IgD-negative memory B cell (primary cell): ENCODE measurements at regions not wholly inside any gene's neighbourhood (a gene's known extent, or its start where the extent isn't known, plus 50 kb on each side); places are given as distances from the start of the nearest gene placed in this dataset.
"Not testable (repeated sequence)": the region's sequence is repeated elsewhere in the genome, so short reads cannot be mapped to it uniquely, and the experiment has no call there.

Experiments
- H3K27ac Mint-ChIP-seq, 3 donors: one replicate each; pipeline ENCODE4 v1.8.0; 2020 to 2022; ENCODE audit warnings: mild to moderate bottlenecking in 3 of 3, mixed read lengths in 3 of 3, moderate library complexity in 1 of 3
- H3K27me3 Mint-ChIP-seq: one replicate; pipeline ENCODE4 v1.8.0; 2021; ENCODE audit warnings: mixed read lengths
- H3K36me3 Mint-ChIP-seq: one replicate; pipeline ENCODE4 v1.8.0; 2020; ENCODE audit warnings: mild to moderate bottlenecking, mixed read lengths
- H3K4me1 Mint-ChIP-seq, 3 donors: one replicate each; pipeline ENCODE4 v1.8.0; 2020 to 2022; ENCODE audit warnings: mixed read lengths in 3 of 3, mild to moderate bottlenecking in 1 of 3
- H3K4me3 Mint-ChIP-seq, 4 donors: one replicate each; pipeline ENCODE4 v1.8.0; 2020 to 2022; ENCODE audit warnings: mild to moderate bottlenecking in 4 of 4, mixed read lengths in 4 of 4, moderate library complexity in 3 of 4
- H3K9me3 Mint-ChIP-seq, 3 donors: one replicate each; pipeline ENCODE4 v1.8.0; 2020 to 2021; ENCODE audit warnings: mixed read lengths in 3 of 3, mild to moderate bottlenecking in 1 of 3

DNA sequence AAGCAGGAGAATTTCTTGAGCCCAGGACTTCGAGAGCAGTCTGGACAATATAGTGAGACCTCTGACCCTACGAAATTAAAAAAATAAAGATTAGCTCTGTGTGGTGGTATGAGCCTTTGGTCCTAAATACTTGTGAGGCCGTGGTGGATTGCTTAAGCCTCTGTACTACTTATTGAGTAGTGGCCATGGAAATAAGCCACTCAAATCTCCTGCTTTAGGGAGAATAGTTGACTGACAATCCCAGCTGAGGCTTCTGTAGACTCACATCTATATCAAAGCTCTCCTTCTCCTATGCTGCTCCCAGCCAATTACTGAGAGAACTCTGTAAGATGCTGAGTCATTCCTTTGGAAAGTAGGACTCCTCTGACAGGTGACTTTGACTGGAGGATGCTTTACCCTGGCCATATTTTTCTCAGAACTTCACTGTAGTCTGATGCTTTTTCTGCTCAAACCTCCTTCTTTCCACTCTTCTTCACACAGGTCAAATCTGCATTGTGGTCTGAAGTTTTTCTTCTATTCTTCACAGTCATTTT, 420.2 kb downstream of the SLC6A15 start:
- Mint-ChIP-seq H3K36me3 (no peaks in the 10 kb centered on the region), H3K4me3 (no peak overlapping the region), H3K27ac (no peak overlapping the region), H3K27me3 (no peaks in the 10 kb centered on the region), H3K9me3 (no peaks in the 10 kb centered on the region), H3K4me1 (no peaks in the 10 kb centered on the region)

DNA sequence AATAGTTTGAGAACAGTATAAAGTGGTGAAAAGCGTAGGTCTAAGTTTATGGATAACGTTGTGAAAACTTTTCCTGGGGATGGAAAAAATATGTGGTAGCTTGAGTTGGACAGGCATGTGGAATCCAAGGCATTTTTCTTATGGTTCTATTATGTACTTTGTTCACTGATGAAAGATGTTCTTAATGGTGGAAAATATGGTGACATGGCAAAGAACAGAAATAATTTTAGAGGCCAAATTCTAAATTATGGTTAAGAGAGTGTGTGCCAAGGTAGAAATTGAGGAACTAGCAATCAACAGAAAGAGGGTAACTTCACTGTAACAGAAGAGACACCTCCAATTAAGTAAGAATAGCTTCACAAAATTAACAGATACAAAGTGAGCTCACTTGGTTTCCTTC, 427.8 kb downstream of the SLC6A15 start:
- H3K4me1 Mint-ChIP-seq, result no peaks in the 10 kb centered on the region
- H3K9me3 Mint-ChIP-seq, result no peaks in the 10 kb centered on the region
- no peak overlapping the region for H3K27ac Mint-ChIP-seq
- H3K27me3 Mint-ChIP-seq, result no peaks in the 10 kb centered on the region
- H3K4me3 Mint-ChIP-seq, result no peak overlapping the region
- no peaks in the 10 kb centered on the region for H3K36me3 Mint-ChIP-seq

DNA sequence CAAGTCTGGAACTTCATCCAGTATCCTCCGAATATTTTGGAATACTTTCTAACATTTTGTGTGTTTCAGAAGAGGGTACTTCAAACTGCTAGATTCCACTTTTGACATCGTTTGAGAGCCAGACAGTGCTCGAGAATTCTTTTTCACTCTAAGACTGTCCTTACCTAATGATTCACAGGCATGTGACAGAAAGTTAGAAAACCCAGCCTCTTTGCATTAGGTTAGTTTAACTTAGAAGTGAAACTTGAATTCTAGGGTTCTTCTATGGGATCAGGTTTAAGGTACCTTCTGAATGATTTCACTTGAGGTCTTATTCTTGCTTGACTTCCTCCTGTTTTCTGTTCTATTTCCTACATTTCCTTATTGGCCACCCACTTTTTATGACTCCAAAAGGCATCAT, 431.8 kb downstream of the SLC6A15 start:
- peaks cover 0 to 3% (median 0%) of the 10 kb centered on the region in 3 donors for H3K9me3 Mint-ChIP-seq
- H3K36me3 Mint-ChIP-seq, result no peaks in the 10 kb centered on the region
- no peak overlapping the region for H3K4me3 Mint-ChIP-seq
- H3K27me3 Mint-ChIP-seq, result no peaks in the 10 kb centered on the region
- no peak overlapping the region for H3K27ac Mint-ChIP-seq
- peaks cover 0 to 1% (median 0%) of the 10 kb centered on the region in 3 donors for H3K4me1 Mint-ChIP-seq

DNA sequence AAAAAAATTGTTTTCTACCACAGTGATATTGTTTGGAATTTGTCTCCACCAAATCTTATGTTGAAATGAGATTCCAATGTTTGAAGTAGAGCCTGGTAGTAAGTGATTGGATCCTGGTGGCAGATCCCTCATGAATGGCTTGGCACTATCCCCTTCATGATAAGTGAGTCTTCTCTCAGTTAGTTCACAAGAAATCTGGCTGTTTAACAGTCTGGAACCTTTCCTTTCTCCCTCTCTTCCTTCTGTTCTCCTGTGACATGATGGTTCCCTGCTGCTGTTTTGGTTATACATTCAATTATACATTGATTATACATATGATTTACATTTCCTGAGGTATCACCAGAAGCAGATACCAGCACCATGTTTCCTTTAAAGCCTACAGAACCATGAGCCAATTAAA, 442.2 kb downstream of the SLC6A15 start:
- Mint-ChIP-seq H3K27me3 (no peaks in the 10 kb centered on the region), H3K27ac (no peak overlapping the region), H3K4me3 (no peak overlapping the region)

DNA sequence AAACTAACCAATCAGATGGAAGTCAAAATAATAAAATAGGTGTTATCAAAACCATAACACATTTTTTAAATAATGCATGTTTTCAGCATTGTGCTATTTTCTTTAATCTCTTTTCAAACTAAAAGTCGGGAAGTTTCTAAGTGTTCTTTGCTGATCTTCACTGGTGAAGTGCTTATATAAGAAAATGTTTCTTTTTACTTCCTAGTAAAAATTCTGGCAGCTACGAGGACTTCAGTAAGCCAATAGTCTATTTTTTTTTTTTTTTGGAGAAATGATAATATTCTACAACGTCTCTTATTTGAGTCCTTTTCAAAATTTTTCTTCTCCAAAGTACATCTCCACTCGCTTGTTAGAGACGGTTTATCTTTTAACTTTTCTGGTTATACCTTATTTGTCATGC, 448.0 kb downstream of the SLC6A15 start:
- H3K36me3 Mint-ChIP-seq, result no peaks in the 10 kb centered on the region
- no peaks in the 10 kb centered on the region for H3K4me1 Mint-ChIP-seq

More for the DNA sequence above, 442.2 kb downstream of the SLC6A15 start:
- no peaks in the 10 kb centered on the region for H3K36me3 Mint-ChIP-seq
- H3K9me3 Mint-ChIP-seq, result peaks cover 0 to 4% (median 0%) of the 10 kb centered on the region in 3 donors
- H3K4me1 Mint-ChIP-seq, result no peaks in the 10 kb centered on the region

DNA sequence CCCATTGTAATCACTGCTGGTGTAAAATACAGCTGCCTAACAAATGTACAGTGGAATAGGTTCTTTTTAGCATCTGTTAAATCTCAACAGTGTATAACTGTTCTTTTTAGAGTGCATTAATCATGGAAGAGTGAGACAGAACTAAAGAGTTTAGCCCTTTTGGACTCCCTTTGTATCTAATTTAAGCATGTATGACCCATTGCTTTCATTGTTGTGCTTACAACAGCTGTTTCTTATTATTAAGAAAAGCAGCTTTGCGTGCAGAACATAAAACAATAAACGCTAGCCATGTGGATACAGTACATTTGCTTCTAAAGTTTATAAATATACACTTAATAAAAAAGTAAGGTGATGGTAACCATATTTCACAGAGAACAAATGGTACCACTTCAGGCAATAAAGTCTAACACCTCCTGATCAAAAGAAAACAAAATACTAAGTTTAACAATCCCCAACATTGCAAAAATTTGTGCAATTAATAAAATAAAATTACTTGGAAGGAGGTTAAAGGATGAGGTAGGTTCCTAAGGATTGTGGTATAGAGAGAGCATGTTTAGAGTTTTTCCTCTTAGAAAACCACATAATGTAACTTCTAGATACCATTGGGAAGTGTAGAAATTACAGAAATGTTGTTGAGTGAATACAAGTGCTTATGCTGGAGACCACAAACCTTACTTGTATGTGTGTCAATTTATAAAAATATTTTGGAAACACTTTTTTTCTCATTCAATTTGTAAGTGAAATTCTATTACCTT, 448.7 kb downstream of the SLC6A15 start:
- Mint-ChIP-seq H3K9me3 (peaks cover 0 to 6% (median 5%) of the 10 kb centered on the region in 3 donors), H3K27me3 (no peaks in the 10 kb centered on the region), H3K36me3 (no peaks in the 10 kb centered on the region), H3K27ac (no peak overlapping the region), H3K4me1 (no peaks in the 10 kb centered on the region), H3K4me3 (no peak overlapping the region)

More for the DNA sequence above, 448.0 kb downstream of the SLC6A15 start:
- no peak overlapping the region for H3K27ac Mint-ChIP-seq
- peaks cover 0 to 8% (median 5%) of the 10 kb centered on the region in 3 donors for H3K9me3 Mint-ChIP-seq
- no peak overlapping the region for H3K4me3 Mint-ChIP-seq
- H3K27me3 Mint-ChIP-seq, result no peaks in the 10 kb centered on the region

DNA sequence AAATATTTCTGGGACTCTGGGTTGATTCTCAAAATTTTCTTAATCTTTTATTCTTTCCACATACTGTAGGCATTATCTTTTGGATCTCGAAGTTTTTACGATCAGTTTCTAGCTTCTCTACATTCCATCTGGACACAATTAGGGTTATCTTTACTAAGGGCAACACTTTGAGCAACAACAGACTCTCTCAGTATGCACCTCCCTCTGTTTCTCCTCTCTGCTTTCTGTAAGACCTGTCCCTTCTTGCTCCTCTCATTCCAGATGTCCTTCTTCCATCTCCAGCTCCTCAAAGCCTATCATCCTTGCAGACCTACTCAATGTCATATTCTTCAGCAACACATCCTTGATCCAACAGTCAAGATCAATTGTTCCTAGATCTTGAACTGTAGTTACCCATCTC, 457.0 kb downstream of the SLC6A15 start:
- Mint-ChIP-seq H3K9me3 (peaks cover 0 to 10% (median 2%) of the 10 kb centered on the region in 3 donors), H3K36me3 (no peaks in the 10 kb centered on the region), H3K27ac (no peak overlapping the region), H3K4me1 (no peaks in the 10 kb centered on the region), H3K4me3 (no peak overlapping the region), H3K27me3 (no peaks in the 10 kb centered on the region)

DNA sequence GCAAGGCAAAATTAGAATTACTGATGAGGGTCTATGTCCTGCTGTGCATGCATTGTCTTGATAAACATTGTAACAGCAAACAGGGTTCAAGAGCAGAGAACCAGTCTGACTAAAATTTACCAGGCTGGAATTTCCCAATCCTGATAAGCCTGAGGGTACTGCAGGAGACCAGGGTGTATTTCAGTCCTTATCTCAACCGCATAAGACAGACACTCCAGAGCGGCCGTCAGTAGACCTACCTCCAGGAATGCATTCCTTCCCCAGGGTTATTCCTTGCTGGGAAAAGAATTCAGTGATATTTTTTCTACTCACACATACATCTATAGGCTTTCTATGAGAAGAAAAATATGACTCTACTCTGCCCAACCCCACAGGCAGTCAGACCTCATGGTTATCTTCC, 466.1 kb downstream of the SLC6A15 start:
- not testable (repeated sequence) for H3K27me3 Mint-ChIP-seq, H3K9me3 Mint-ChIP-seq, H3K36me3 Mint-ChIP-seq

DNA sequence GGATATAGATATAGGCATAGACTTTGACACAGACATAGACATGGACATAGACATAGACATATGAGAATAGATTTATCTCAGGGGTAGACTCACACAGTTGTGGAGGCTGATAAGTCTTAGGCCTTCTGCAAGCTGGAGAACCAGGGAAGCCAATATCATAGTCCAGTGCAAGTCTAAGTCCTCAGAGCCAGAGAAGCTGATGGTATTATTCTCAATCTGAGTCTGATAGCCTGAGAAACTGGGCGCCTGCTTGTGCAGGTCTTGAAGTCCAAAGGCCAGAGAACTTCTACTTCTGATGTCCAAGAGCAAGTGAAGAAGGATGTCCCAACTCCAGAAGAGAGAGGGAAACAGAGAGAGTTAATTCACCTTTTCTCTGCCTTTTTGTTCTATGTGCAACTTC, 476.5 kb downstream of the SLC6A15 start:
- Mint-ChIP-seq H3K4me3 (no peak overlapping the region), H3K27ac (no peak overlapping the region), H3K36me3 (no peaks in the 10 kb centered on the region), H3K9me3 (peaks cover 0 to 4% (median 3%) of the 10 kb centered on the region in 3 donors), H3K4me1 (no peaks in the 10 kb centered on the region), H3K27me3 (no peaks in the 10 kb centered on the region)

More for the DNA sequence above, 466.1 kb downstream of the SLC6A15 start:
- H3K4me1 Mint-ChIP-seq, H3K4me3 Mint-ChIP-seq, H3K27ac Mint-ChIP-seq: not testable (repeated sequence)

DNA sequence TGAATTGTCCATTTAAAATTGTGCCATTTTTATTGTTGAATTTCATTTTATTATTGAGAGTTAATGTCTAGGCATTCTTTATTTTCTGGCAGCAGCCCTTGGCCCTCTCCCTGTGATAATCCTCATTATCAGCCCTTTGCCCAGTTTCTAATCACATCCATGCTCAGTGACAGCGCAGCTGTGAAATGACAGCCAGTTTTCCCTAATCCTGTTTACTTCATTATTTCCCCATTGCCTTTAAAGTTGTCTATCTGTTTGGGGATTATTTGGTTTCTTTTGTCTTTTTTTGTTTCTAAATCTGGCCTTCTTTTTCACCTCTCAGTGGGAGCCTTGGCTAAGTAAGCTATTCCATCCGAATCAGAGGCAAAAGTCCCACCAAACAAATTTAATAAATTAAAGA, 476.9 kb downstream of the SLC6A15 start:
- Mint-ChIP-seq H3K4me3 (no peak overlapping the region), H3K36me3 (no peaks in the 10 kb centered on the region), H3K9me3 (peaks cover 0 to 4% (median 3%) of the 10 kb centered on the region in 3 donors), H3K27ac (no peak overlapping the region), H3K4me1 (no peaks in the 10 kb centered on the region), H3K27me3 (no peaks in the 10 kb centered on the region)

DNA sequence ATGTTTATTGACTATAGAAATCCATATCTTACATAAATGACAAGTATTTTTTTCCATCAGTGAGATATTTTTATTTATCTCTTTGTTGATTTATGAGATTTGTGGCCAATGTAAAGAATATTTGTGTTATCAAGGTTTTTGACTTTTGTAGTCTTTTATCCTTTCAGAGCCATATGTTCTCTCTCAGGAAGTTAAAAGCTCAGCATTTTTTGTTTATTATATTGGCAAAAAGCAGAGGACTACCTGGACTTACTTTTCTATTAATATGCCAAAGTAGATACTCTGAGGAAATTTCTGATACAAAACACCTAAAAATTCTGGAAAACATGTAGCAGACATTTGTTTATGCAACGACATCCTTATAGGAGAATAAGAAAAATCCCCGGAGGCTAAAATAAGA, 490.3 kb downstream of the SLC6A15 start:
- Mint-ChIP-seq H3K36me3 (no peaks in the 10 kb centered on the region), H3K4me1 (no peaks in the 10 kb centered on the region), H3K4me3 (no peak overlapping the region), H3K27me3 (no peaks in the 10 kb centered on the region), H3K9me3 (peaks cover 0 to 3% (median 2%) of the 10 kb centered on the region in 3 donors), H3K27ac (no peak overlapping the region)

DNA sequence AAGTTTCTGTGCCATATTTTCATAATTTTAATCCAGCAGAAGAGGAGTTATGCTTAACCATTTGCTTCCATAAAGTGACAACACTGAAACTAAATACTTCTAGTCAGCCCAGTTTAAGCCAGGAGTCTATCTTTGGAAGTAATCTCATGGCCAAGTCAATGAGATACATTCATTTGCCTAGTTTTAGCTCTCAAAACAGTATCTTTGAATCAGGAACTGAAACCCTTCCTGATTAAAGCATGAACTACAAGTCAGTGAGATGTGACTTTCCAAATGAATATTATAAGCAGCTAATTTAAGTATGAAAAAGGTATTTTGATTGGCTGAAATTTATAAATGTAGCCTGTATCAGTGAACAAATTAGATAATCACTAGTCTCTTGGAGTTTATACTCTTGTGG, 491.5 kb downstream of the SLC6A15 start:
- Mint-ChIP-seq H3K9me3 (peaks cover 0 to 3% (median 2%) of the 10 kb centered on the region in 3 donors), H3K4me1 (no peaks in the 10 kb centered on the region), H3K36me3 (no peaks in the 10 kb centered on the region), H3K4me3 (no peak overlapping the region), H3K27ac (no peak overlapping the region), H3K27me3 (no peaks in the 10 kb centered on the region)

DNA sequence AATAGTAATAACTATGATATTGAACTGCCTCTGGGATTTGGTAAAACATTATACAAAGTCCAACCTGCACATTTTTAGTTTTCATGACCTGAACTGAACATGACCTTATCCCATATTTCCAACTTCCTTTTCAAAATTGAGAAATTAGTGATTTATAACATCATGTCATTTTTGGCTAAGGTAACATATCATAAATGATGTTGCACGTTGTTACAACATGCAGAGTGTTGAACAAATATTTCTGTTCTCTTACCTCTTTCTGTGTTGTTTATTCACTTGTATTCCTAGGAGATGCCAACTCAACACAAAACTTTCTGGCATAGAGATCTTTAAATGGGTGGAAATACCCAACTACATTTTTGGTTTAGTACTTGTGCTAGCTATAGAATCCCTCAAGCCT, 496.0 kb downstream of the SLC6A15 start:
- H3K4me3 Mint-ChIP-seq, result no peak overlapping the region
- H3K9me3 Mint-ChIP-seq, result peaks cover 0 to 3% (median 0%) of the 10 kb centered on the region in 3 donors
- H3K36me3 Mint-ChIP-seq, result no peaks in the 10 kb centered on the region
- H3K27me3 Mint-ChIP-seq, result no peaks in the 10 kb centered on the region
- H3K27ac Mint-ChIP-seq, result no peak overlapping the region
- no peaks in the 10 kb centered on the region for H3K4me1 Mint-ChIP-seq

DNA sequence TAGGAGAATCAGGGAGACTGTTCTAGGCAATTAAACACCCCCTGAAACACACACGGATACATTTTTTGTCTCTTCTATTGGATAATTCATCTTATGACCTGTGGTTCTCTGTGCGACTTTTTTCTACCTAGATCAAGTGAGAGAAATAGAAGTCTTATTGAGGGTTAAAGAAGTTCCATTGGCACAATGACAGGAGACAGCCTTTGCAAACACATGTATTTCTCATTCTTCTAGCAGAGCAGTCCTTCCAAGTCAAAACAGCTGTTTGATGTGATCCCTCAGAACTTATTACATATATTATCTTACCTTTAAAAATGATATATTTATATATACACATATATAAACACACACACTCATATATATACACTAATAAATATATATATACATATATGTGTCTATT, 496.7 kb downstream of the SLC6A15 start:
- H3K4me3 Mint-ChIP-seq, result no peak overlapping the region
- H3K9me3 Mint-ChIP-seq, result peaks cover 0 to 3% (median 0%) of the 10 kb centered on the region in 3 donors
- no peak overlapping the region for H3K27ac Mint-ChIP-seq
- H3K4me1 Mint-ChIP-seq, result no peaks in the 10 kb centered on the region
- H3K36me3 Mint-ChIP-seq, result no peaks in the 10 kb centered on the region
- no peaks in the 10 kb centered on the region for H3K27me3 Mint-ChIP-seq

DNA sequence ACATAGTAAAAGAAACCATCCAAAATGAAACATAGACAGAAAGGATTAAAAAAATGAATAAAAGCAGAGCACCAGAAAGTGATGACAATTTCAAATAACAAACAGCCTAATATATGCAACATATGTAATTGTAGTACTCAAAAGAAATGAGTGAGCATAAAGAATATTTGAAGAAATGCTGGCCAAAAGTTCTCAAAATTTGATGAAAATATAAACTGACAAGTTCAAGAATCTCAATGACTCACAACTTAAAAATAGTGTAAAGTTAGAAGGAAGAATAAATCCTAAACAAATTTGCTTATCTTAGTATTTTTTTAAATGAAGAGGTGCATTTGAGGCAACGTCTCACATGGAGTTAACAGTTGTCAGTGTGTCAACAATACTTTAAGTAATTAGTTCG, 498.9 kb downstream of the SLC6A15 start:
- no peaks in the 10 kb centered on the region for H3K36me3 Mint-ChIP-seq
- no peaks in the 10 kb centered on the region for H3K9me3 Mint-ChIP-seq
- H3K4me1 Mint-ChIP-seq, result no peaks in the 10 kb centered on the region
- no peak overlapping the region for H3K27ac Mint-ChIP-seq
- no peak overlapping the region for H3K4me3 Mint-ChIP-seq
- H3K27me3 Mint-ChIP-seq, result no peaks in the 10 kb centered on the region

DNA sequence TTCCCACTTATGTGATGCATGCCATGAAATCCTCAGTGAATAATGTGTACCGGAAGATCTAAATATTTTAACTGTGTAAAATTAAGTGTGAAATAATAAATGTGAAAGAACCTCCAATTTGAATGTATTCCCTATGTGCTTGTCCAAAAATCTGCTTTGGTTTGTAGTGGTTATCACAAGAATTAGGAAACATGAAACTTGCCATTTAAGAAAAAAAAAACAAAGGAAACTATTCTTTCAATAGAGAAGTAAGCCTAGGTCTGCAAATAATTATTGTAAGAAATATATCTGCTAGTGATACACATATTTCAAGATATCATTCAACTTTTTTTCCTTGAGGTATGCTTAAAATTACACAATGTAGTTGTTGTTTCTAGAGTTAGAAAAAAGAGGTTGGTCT, 500.4 kb downstream of the SLC6A15 start:
- no peak overlapping the region for H3K4me3 Mint-ChIP-seq
- H3K27ac Mint-ChIP-seq, result no peak overlapping the region
- no peaks in the 10 kb centered on the region for H3K4me1 Mint-ChIP-seq
- no peaks in the 10 kb centered on the region for H3K36me3 Mint-ChIP-seq
- no peaks in the 10 kb centered on the region for H3K27me3 Mint-ChIP-seq
- H3K9me3 Mint-ChIP-seq, result no peaks in the 10 kb centered on the region
